Nephron progenitor cell (in vitro differentiated cells): ENCODE measurements at regions not wholly inside any gene's neighbourhood (a gene's known extent, or its start where the extent isn't known, plus 50 kb on each side); places are given as distances from the start of the nearest gene placed in this dataset.

Source experiments
- DNase-seq: peaks from one replicate; pipeline ENCODE4 v3.0.0; 2021
- H3K27ac Mint-ChIP-seq: 2 replicates; pipeline ENCODE4 v1.8.0; 2021; ENCODE audit warnings: mild to moderate bottlenecking, moderate library complexity, mixed read lengths
- H3K27me3 Mint-ChIP-seq: 2 replicates; pipeline ENCODE4 v1.8.0; 2021; ENCODE audit warnings: mild to moderate bottlenecking, low read depth, mixed read lengths; ENCODE audit not compliant: poor library complexity
- H3K36me3 Mint-ChIP-seq: 2 replicates; pipeline ENCODE4 v1.8.0; 2021; ENCODE audit warnings: low read depth, mixed read lengths
- H3K4me1 Mint-ChIP-seq: 2 replicates; pipeline ENCODE4 v1.8.0; 2021; ENCODE audit warnings: mixed read lengths
- H3K4me3 Mint-ChIP-seq: 2 replicates; pipeline ENCODE4 v1.8.0; 2021; ENCODE audit warnings: mild to moderate bottlenecking, moderate library complexity, mixed read lengths
- H3K9me3 Mint-ChIP-seq: 2 replicates; pipeline ENCODE4 v1.8.0; 2021; ENCODE audit warnings: mild to moderate bottlenecking, moderate library complexity, mixed read lengths
- CTCF ChIP-seq: fragments of 200-600 bp; sonication (generic); IDR thresholded peaks from 2 replicates; pipeline ENCODE4 v1.5.0; 2021; ENCODE audit warnings: antibody characterized with exemption

GRCh38 chr2:59427980-59428379 is 1125.5 kb downstream of the BCL11A start:
- H3K27me3 Mint-ChIP-seq = peaks cover 11% of the 10 kb centered on the region
- TF ChIP-seq CTCF = no peak
- peaks cover 32% of the 10 kb centered on the region for H3K9me3 Mint-ChIP-seq
- peak overlapping the region; percentile 50 for H3K27ac Mint-ChIP-seq
- no peak overlapping the region for H3K4me3 Mint-ChIP-seq
- H3K4me1 Mint-ChIP-seq = peaks cover 21% of the 10 kb centered on the region
- DNase-seq = peak; percentile 50
- H3K36me3 Mint-ChIP-seq = peaks cover 9% of the 10 kb centered on the region

- H3K4me3 Mint-ChIP-seq = no peak overlapping the region
- H3K36me3 Mint-ChIP-seq = peaks cover 5% of the 10 kb centered on the region
- H3K9me3 Mint-ChIP-seq = peaks cover 6% of the 10 kb centered on the region
- no peak overlapping the region for H3K27ac Mint-ChIP-seq
- peaks cover 14% of the 10 kb centered on the region for H3K27me3 Mint-ChIP-seq
- peaks cover 21% of the 10 kb centered on the region for H3K4me1 Mint-ChIP-seq
- no peak for TF ChIP-seq CTCF
- no peak for DNase-seq
Measured at GRCh38 chr2:59425247-59425646, 1128.2 kb downstream of the BCL11A start.

GRCh38 chr2:59413751-59414570 is 1139.5 kb downstream of the BCL11A start:
- no peak overlapping the region for H3K4me3 Mint-ChIP-seq
- H3K27me3 Mint-ChIP-seq = no peaks in the 10 kb centered on the region
- DNase-seq = no peak
- H3K9me3 Mint-ChIP-seq = peaks cover 35% of the 10 kb centered on the region
- no peak for TF ChIP-seq CTCF
- H3K36me3 Mint-ChIP-seq = peaks cover 5% of the 10 kb centered on the region
- H3K4me1 Mint-ChIP-seq = no peaks in the 10 kb centered on the region
- no peak overlapping the region for H3K27ac Mint-ChIP-seq

GRCh38 chr2:59399126-59399525 is 1154.3 kb downstream of the BCL11A start:
- H3K4me3 Mint-ChIP-seq = no peak overlapping the region
- H3K36me3 Mint-ChIP-seq = no peaks in the 10 kb centered on the region
- no peaks in the 10 kb centered on the region for H3K4me1 Mint-ChIP-seq
- H3K27me3 Mint-ChIP-seq = peaks cover 5% of the 10 kb centered on the region
- no peak overlapping the region for H3K27ac Mint-ChIP-seq
- no peak for DNase-seq
- H3K9me3 Mint-ChIP-seq = peaks cover 10% of the 10 kb centered on the region
- TF ChIP-seq CTCF = no peak

GRCh38 chr2:59398081-59398480 is 1155.4 kb downstream of the BCL11A start:
- Mint-ChIP-seq H3K4me3 (no peak overlapping the region), H3K36me3 (no peaks in the 10 kb centered on the region), H3K4me1 (no peaks in the 10 kb centered on the region), H3K27ac (no peak overlapping the region), H3K9me3 (peaks cover 5% of the 10 kb centered on the region), H3K27me3 (peaks cover 5% of the 10 kb centered on the region)
- no peak for TF ChIP-seq CTCF
- no peak for DNase-seq

GRCh38 chr2:59395119-59395518 is 1154.0 kb upstream of the FANCL start:
- Mint-ChIP-seq H3K4me3 (no peak overlapping the region), H3K36me3 (no peaks in the 10 kb centered on the region), H3K27me3 (peaks cover 5% of the 10 kb centered on the region), H3K4me1 (no peaks in the 10 kb centered on the region), H3K27ac (no peak overlapping the region), H3K9me3 (peaks cover 9% of the 10 kb centered on the region)
- no peak for DNase-seq
- no peak for TF ChIP-seq CTCF
